ENCODE measurements at regions not wholly inside any gene's neighbourhood (a gene's known extent, or its start where the extent isn't known, plus 50 kb on each side); places are given as distances from the start of the nearest gene placed in this dataset.

GRCh38 chr22:27207266-27207665 lies 549.9 kb downstream of the MIAT start:
- no peak overlapping the region for H3K27ac ChIP-seq (ENCODE audit: insufficient read length, low read depth, low read length)
- no peaks in the 10 kb centered on the region for H3K9me3 ChIP-seq (ENCODE audit: control insufficient read depth, low read depth, low read length)
- H3K4me3 Mint-ChIP-seq: no peak overlapping the region
- H3K79me2 ChIP-seq (ENCODE audit: insufficient read depth, low read length): no peaks in the 10 kb centered on the region
- peaks cover 25 to 28% of the 10 kb centered on the region in 2 experiments for H3K4me1 Mint-ChIP-seq
- no peak overlapping the region for H3K56ac ChIP-seq (ENCODE audit: insufficient read length, low read depth, low read length)
- no peaks in the 10 kb centered on the region; a peak in 1 of 5 replicates for H3K9me3 Mint-ChIP-seq
- H2BK120ac ChIP-seq (ENCODE audit: low read depth, low read length, poor library complexity, severe bottlenecking): no peak overlapping the region
- peaks cover 2% of the 10 kb centered on the region; the same call in 1 of the 2 replicates for H3K4me1 ChIP-seq (ENCODE audit: insufficient read depth, low read length)
- DNase-seq: no peak
- H3K14ac ChIP-seq (ENCODE audit: insufficient read depth, low read length): no peak overlapping the region
- no peaks in the 10 kb centered on the region for H3K23me2 ChIP-seq (ENCODE audit: insufficient read length, low read depth, low read length, poor library complexity, severe bottlenecking)
- H3K4me2 ChIP-seq (ENCODE audit: insufficient read depth, insufficient read length, low read length): no peak overlapping the region
- H4K91ac ChIP-seq (ENCODE audit: insufficient read length, low read depth, low read length): no peak overlapping the region
- no peak overlapping the region for H2BK20ac ChIP-seq (ENCODE audit: low read depth, low read length, poor library complexity, severe bottlenecking)
- H3K18ac ChIP-seq (ENCODE audit: insufficient read length, low read depth, low read length): no peak overlapping the region
- no peaks in the 10 kb centered on the region for H3K27me3 ChIP-seq (ENCODE audit: insufficient read depth, low read length)
- no peak overlapping the region for H4K5ac ChIP-seq (ENCODE audit: insufficient read length, low read depth, low read length)
- no peaks in the 10 kb centered on the region for H3K36me3 Mint-ChIP-seq (ENCODE audit: insufficient read depth in 1 of 3, low read depth in 3 of 3)
- no peak overlapping the region for H3K23ac ChIP-seq (ENCODE audit: insufficient read length, low read depth, low read length)
- no CpG with 5 or more reads among the region's 5 CpGs for WGBS (ENCODE audit: extremely low coverage, insufficient read length, low lambda C conversion rate)
- no peak for TF ChIP-seq CTCF (conservative IDR thresholded peaks at IDR 0.05)
- H3T11ph ChIP-seq (ENCODE audit: low read length): no peak overlapping the region
- no peak overlapping the region for H3K4ac ChIP-seq (ENCODE audit: low read depth, low read length)
- no peak overlapping the region for H4K8ac ChIP-seq (replicated peaks; ENCODE audit: insufficient read length, low read depth, low read length)
- peaks cover 8% of the 10 kb centered on the region for H3K27me3 Mint-ChIP-seq (ENCODE audit: low read depth)
- H4K20me1 ChIP-seq (ENCODE audit: control insufficient read depth, insufficient read depth, insufficient read length): no peaks in the 10 kb centered on the region
- H3K9ac ChIP-seq (ENCODE audit: extremely low read depth, insufficient read length, low read length): no peak overlapping the region
- H3K27ac Mint-ChIP-seq: no peak overlapping the region
- H2BK12ac ChIP-seq (ENCODE audit: insufficient read length, low read depth, low read length): no peak overlapping the region
- no peak overlapping the region for H2BK5ac ChIP-seq (ENCODE audit: insufficient read length, low read length)
- no peaks in the 10 kb centered on the region for H3K79me1 ChIP-seq (ENCODE audit: insufficient read depth, low read depth, low read length, poor library complexity, severe bottlenecking)
- no peak overlapping the region for H2AFZ ChIP-seq (ENCODE audit: low read length)
- no peak overlapping the region for H2AK5ac ChIP-seq (ENCODE audit: insufficient read length, low read length)
- H2BK15ac ChIP-seq (ENCODE audit: low read depth, low read length): no peak overlapping the region
